IMR-90 (cell line): ENCODE measurements at regions not wholly inside any gene's neighbourhood (a gene's known extent, or its start where the extent isn't known, plus 50 kb on each side); places are given as distances from the start of the nearest gene placed in this dataset.

Experiments
- ATAC-seq: fragments of 200-7000 bp; cut with Tn5 transposase; 2 replicates; pipeline ENCODE4 v1.9.1; 2020; ENCODE audit warnings: low read depth, mild to moderate bottlenecking, moderate library complexity
- BruUV-seq: library from RNA; stranded (reverse); fragments of 400-500 nt; replicated peaks from 2 replicates; lab custom pipeline; 2021; lab: Mats Ljungman, UMichigan
- CTCF ChIA-PET: fragments of 300-600 bp; formaldehyde crosslinking; extraction: SDS; loops from one replicate; lab custom pipeline; 2021; ENCODE audit warnings: antibody characterized with exemption; lab: Yijun Ruan, JAX
- POLR2A ChIA-PET: fragments of 300-600 bp; sonication (Branson Sonifier 250); formaldehyde crosslinking; loops from one replicate; lab custom pipeline; 2022; ENCODE audit warnings: antibody characterized with exemption; ENCODE audit not compliant: unreplicated experiment; lab: Charles Lee
- DNase-seq: peaks from one replicate; pipeline ENCODE4 v3.0.0; 2013
- H2AFZ ChIP-seq: replicated peaks from 2 replicates; pipeline ENCODE3; 2013; ENCODE audit warnings: low read length, mild to moderate bottlenecking; ENCODE audit not compliant: poor library complexity
- H2AK5ac ChIP-seq: 2 replicates; pipeline ENCODE4 v1.6.1; 2013; ENCODE audit warnings: low read depth, low read length, inconsistent platforms
- H2AK9ac ChIP-seq: replicated peaks from 2 replicates; pipeline ENCODE3; 2013; ENCODE audit warnings: mild to moderate bottlenecking, low read depth, low read length, moderate library complexity; ENCODE audit not compliant: poor library complexity
- H2BK120ac ChIP-seq: 2 replicates; pipeline ENCODE4 v1.6.1; 2013; ENCODE audit warnings: low read depth, low read length, inconsistent platforms
- H2BK15ac ChIP-seq: 3 replicates; pipeline ENCODE4 v1.6.1; 2013; ENCODE audit warnings: low read depth, low read length, inconsistent platforms
- H2BK20ac ChIP-seq: 2 replicates; pipeline ENCODE4 v1.6.1; 2013; ENCODE audit warnings: low read depth, mild to moderate bottlenecking, inconsistent platforms, low read length, moderate library complexity
- H2BK5ac ChIP-seq: 2 replicates; pipeline ENCODE4 v1.6.1; 2013; ENCODE audit warnings: mild to moderate bottlenecking, low read depth, low read length, inconsistent platforms; ENCODE audit not compliant: poor library complexity, severe bottlenecking
- H3K14ac ChIP-seq: replicated peaks from 2 replicates; pipeline ENCODE4 v1.6.1; 2013; ENCODE audit warnings: low read depth, low read length, inconsistent platforms
- H3K18ac ChIP-seq: 2 replicates; pipeline ENCODE4 v1.6.1; 2013; ENCODE audit warnings: low read depth, low read length, control low read depth
- H3K23ac ChIP-seq: 2 replicates; pipeline ENCODE4 v1.6.1; 2013; ENCODE audit warnings: low read depth, low read length, inconsistent platforms
- H3K27ac ChIP-seq: 2 replicates; pipeline ENCODE4 v1.5.1; 2013; ENCODE audit warnings: mild to moderate bottlenecking, control low read depth, low read length; ENCODE audit not compliant: insufficient read depth
- H3K27me3 ChIP-seq: 2 replicates; pipeline ENCODE4 v1.6.1; 2013; ENCODE audit warnings: low read length; ENCODE audit not compliant: control insufficient read depth, insufficient read depth
- H3K36me3 ChIP-seq: 2 replicates; pipeline ENCODE4 v1.6.1; 2013; ENCODE audit warnings: low read length, mixed read lengths; ENCODE audit not compliant: control insufficient read depth, insufficient read depth
- H3K4ac ChIP-seq: 2 replicates; pipeline ENCODE4 v1.6.1; 2013; ENCODE audit warnings: low read depth, low read length, inconsistent platforms
- H3K4me1 ChIP-seq: 2 replicates; pipeline ENCODE4 v1.6.1; 2013; ENCODE audit warnings: low read length, mixed read lengths; ENCODE audit not compliant: control insufficient read depth, insufficient read depth
- H3K4me2 ChIP-seq: 2 replicates; pipeline ENCODE4 v1.6.1; 2013; ENCODE audit warnings: low read depth, mild to moderate bottlenecking, control low read depth, low read length, moderate library complexity
- H3K4me3 ChIP-seq: 2 replicates; pipeline ENCODE4 v1.5.1; 2013; ENCODE audit warnings: low read depth, mild to moderate bottlenecking, control low read depth, low read length, moderate library complexity; ENCODE audit not compliant: insufficient read depth
- H3K56ac ChIP-seq: 2 replicates; pipeline ENCODE4 v1.6.1; 2013; ENCODE audit warnings: low read length, inconsistent platforms; ENCODE audit not compliant: insufficient read depth; ENCODE audit errors: extremely low read depth
- H3K79me1 ChIP-seq, 2 experiments: 2 replicates each; pipeline ENCODE4 v1.6.1; 2013; ENCODE audit warnings: low read length in 2 of 2, inconsistent platforms in 1 of 2, low read depth in 1 of 2
- H3K9ac ChIP-seq: 2 replicates; pipeline ENCODE4 v1.6.1; 2013; ENCODE audit warnings: low read depth, low read length, control low read depth
- H3K9me1 ChIP-seq: 2 replicates; pipeline ENCODE4 v1.6.1; 2013; ENCODE audit warnings: low read length, inconsistent platforms; ENCODE audit not compliant: insufficient read depth
- H3K9me3 ChIP-seq: 2 replicates; pipeline ENCODE4 v1.6.1; 2013; ENCODE audit warnings: low read length; ENCODE audit not compliant: control insufficient read depth, insufficient read depth
- H4K20me1 ChIP-seq: 2 replicates; pipeline ENCODE4 v1.6.1; 2013; ENCODE audit warnings: low read length, inconsistent platforms; ENCODE audit not compliant: insufficient read depth
- H4K5ac ChIP-seq: 2 replicates; pipeline ENCODE4 v1.6.1; 2013; ENCODE audit warnings: mild to moderate bottlenecking, low read depth, low read length, control low read depth
- H4K8ac ChIP-seq, 2 experiments: 2 replicates each; pipeline ENCODE4 v1.6.1; 2013; ENCODE audit warnings: low read depth in 2 of 2, low read length in 2 of 2, control low read depth in 1 of 2, inconsistent platforms in 1 of 2
- H4K91ac ChIP-seq: 2 replicates; pipeline ENCODE4 v1.6.1; 2013; ENCODE audit warnings: low read depth, low read length, inconsistent platforms; ENCODE audit not compliant: insufficient read depth
- BHLHE40 ChIP-seq: fragments of 150-350 bp; IDR thresholded peaks from 2 replicates; pipeline ENCODE4 v1.6.1; 2016; ENCODE audit warnings: mild to moderate bottlenecking, low read depth, low read length
- CEBPB ChIP-seq: IDR thresholded peaks from 2 replicates; pipeline ENCODE4 v1.6.1; 2012; ENCODE audit warnings: low read depth, low read length, improper control_type of control experiment
- CHD1 ChIP-seq: IDR thresholded peaks from 2 replicates; pipeline ENCODE4 v1.6.1; 2012; ENCODE audit warnings: low read depth, low read length, improper control_type of control experiment
- CTCF ChIP-seq: conservative IDR thresholded peaks from 2 replicates; pipeline ENCODE4 v1.5.1; 2012; ENCODE audit warnings: mild to moderate bottlenecking, low read depth, low read length, improper control_type of control experiment
- ELK1 ChIP-seq: fragments of 150-350 bp; IDR thresholded peaks from 2 replicates; pipeline ENCODE4 v1.6.1; 2016; ENCODE audit warnings: low read depth, mild to moderate bottlenecking, low read length, moderate library complexity, borderline replicate concordance
- FOS ChIP-seq: fragments of 150-350 bp; IDR thresholded peaks from 2 replicates; pipeline ENCODE4 v1.6.1; 2016; ENCODE audit warnings: low read depth, low read length
- MAFK ChIP-seq: IDR thresholded peaks from 2 replicates; pipeline ENCODE4 v1.6.1; 2012; ENCODE audit warnings: low read depth, low read length, improper control_type of control experiment
- MAZ ChIP-seq: IDR thresholded peaks from 2 replicates; pipeline ENCODE4 v1.6.1; 2012; ENCODE audit warnings: low read depth, mild to moderate bottlenecking, low read length, improper control_type of control experiment, moderate library complexity, borderline replicate concordance
- MXI1 ChIP-seq: IDR thresholded peaks from 2 replicates; pipeline ENCODE4 v1.6.1; 2012; ENCODE audit warnings: low read depth, mild to moderate bottlenecking, low read length, moderate library complexity, borderline replicate concordance
- NFE2L2 ChIP-seq: fragments of 150-350 bp; IDR thresholded peaks from 2 replicates; pipeline ENCODE4 v1.6.1; 2016; ENCODE audit warnings: low read depth, mild to moderate bottlenecking, low read length
- POLR2A ChIP-seq: IDR thresholded peaks from 2 replicates; pipeline ENCODE4 v1.6.1; 2012; ENCODE audit warnings: mild to moderate bottlenecking, low read depth, low read length
- RAD21 ChIP-seq: IDR thresholded peaks from 2 replicates; pipeline ENCODE4 v1.6.1; 2012; ENCODE audit warnings: low read length, improper control_type of control experiment
- RCOR1 ChIP-seq: IDR thresholded peaks from 2 replicates; pipeline ENCODE4 v1.6.1; 2012; ENCODE audit warnings: mild to moderate bottlenecking, low read length, improper control_type of control experiment; ENCODE audit not compliant: insufficient replicate concordance
- RFX5 ChIP-seq: IDR thresholded peaks from 2 replicates; pipeline ENCODE4 v1.8.0; 2012; ENCODE audit warnings: low read depth, mild to moderate bottlenecking, low read length, moderate library complexity
- SMC3 ChIP-seq: fragments of 150-350 bp; IDR thresholded peaks from 2 replicates; pipeline ENCODE4 v1.6.1; 2016; ENCODE audit warnings: low read depth, mild to moderate bottlenecking, antibody characterized with exemption, low read length, moderate library complexity
- WGBS, 2 experiments: methylation state at CpG; one replicate each; pipeline versions ENCODE4 v1.1.5 to v1.1.7; 2013; ENCODE audit warnings: missing lambda C conversion rate in 2 of 2; ENCODE audit not compliant: insufficient read length in 1 of 2; ENCODE audit errors: extremely low coverage in 2 of 2; 5-methylcytosine and 5-hydroxymethylcytosine counted together
- dilution Hi-C: fragments of 300-500 bp; cut with HindIII; formaldehyde crosslinking; loops from one replicate; pipeline ENCODE4 v1.14.3; 2018; ENCODE audit warnings: low sequenced_read_pairs; ENCODE audit not compliant: unreplicated experiment
- in situ Hi-C: fragments of 300-500 bp; cut with MboI; formaldehyde crosslinking; loops from 3 replicates; pipeline ENCODE4 v1.14.3; 2019; ENCODE audit warnings: low sequenced_read_pairs, inconsistent platforms, mixed read lengths
- intact Hi-C: fragments of 100-400 bp; cut with micrococcal nuclease; formaldehyde crosslinking; loops from 2 replicates; pipeline ENCODE4 v1.10.0; 2022

DNA sequence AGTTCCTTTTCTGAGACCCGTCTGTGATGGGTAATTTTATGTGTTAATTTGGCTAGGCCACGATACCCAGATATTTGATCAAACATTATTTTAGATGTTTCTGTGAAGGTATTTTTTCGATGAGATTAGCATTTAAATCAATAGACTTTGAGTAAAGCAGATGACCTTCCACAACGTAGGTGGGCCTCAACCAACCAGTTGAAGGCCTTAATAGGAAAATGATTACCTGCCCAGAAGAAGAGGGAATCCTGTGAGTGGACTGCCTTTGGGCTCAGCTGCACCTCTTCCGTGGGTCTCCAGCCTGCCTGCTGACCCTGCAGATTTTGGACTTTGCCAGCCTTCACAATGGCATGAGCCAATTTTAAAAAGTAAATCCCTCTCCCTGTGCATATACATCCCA lies 61.6 kb upstream of the WSB1 start:
- in situ Hi-C loops, result loop anchor here (10.0 to 25.0 kb wide), 3 partner anchors 205 to 530 kb away; partner anchors contain the start of gene LGALS9
- POLR2A ChIA-PET, result no interaction called here

More for the DNA sequence above, 61.6 kb upstream of the WSB1 start:
- Histone ChIP-seq H4K8ac (no peak overlapping the region), H3K9me3 (no peaks in the 10 kb centered on the region), H3K9me1 (no peaks in the 10 kb centered on the region), H2AFZ (no peak overlapping the region), H4K91ac (no peak overlapping the region), H3K14ac (no peak overlapping the region), H3K4me2 (no peak overlapping the region), H3K79me1 (no peaks in the 10 kb centered on the region), H2AK9ac (no peak overlapping the region), H4K20me1 (no peaks in the 10 kb centered on the region), H2BK5ac (no peak overlapping the region), H4K5ac (no peak overlapping the region), H3K23ac (no peak overlapping the region), H2BK20ac (no peak overlapping the region), H2BK120ac (no peak overlapping the region), H3K27me3 (no peaks in the 10 kb centered on the region), H3K36me3 (no peaks in the 10 kb centered on the region), H2BK15ac (no peak overlapping the region), H3K4me3 (no peak overlapping the region), H2AK5ac (no peak overlapping the region), H3K18ac (no peak overlapping the region), H3K56ac (no peak overlapping the region), H3K9ac (no peak overlapping the region), H3K4ac (no peak overlapping the region), H3K4me1 (no peaks in the 10 kb centered on the region), H3K27ac (no peak overlapping the region)
- CTCF ChIA-PET, result no interaction called here
- intact Hi-C loops (no loop called here), dilution Hi-C loops (loop anchor here (25.0 kb wide), 1 partner anchor 105 kb away; no protein-coding TSS in a partner anchor)
- DNase-seq, result no peak
- TF ChIP-seq POLR2A (no peak), CEBPB (no peak), RCOR1 (no peak), NFE2L2 (no peak), ELK1 (no peak), FOS (no peak), MAFK (no peak), MAZ (no peak), BHLHE40 (no peak), MXI1 (no peak), RAD21 (no peak), RFX5 (no peak), CTCF (no peak), CHD1 (no peak), SMC3 (no peak)
- no CpG with 5 or more reads among the region's 5 CpGs for WGBS, 2 experiments
- BruUV-seq, result no TSS peak
- ATAC-seq, result no peak
